ENCODE measurements at regions not wholly inside any gene's neighbourhood (a gene's known extent, or its start where the extent isn't known, plus 50 kb on each side); places are given as distances from the start of the nearest gene placed in this dataset.

- TF ChIP-seq GABPA (tag; conservative IDR thresholded peaks at IDR 0.05; ENCODE audit: low read depth): no peak
- TF ChIP-seq, protein P1, sequence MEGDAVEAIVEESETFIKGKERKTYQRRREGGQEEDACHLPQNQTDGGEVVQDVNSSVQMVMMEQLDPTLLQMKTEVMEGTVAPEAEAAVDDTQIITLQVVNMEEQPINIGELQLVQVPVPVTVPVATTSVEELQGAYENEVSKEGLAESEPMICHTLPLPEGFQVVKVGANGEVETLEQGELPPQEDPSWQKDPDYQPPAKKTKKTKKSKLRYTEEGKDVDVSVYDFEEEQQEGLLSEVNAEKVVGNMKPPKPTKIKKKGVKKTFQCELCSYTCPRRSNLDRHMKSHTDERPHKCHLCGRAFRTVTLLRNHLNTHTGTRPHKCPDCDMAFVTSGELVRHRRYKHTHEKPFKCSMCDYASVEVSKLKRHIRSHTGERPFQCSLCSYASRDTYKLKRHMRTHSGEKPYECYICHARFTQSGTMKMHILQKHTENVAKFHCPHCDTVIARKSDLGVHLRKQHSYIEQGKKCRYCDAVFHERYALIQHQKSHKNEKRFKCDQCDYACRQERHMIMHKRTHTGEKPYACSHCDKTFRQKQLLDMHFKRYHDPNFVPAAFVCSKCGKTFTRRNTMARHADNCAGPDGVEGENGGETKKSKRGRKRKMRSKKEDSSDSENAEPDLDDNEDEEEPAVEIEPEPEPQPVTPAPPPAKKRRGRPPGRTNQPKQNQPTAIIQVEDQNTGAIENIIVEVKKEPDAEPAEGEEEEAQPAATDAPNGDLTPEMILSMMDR (IDR thresholded peaks at IDR 0.05 in 2 of 3, conservative IDR thresholded peaks at IDR 0.05 in 1 of 3; ENCODE audit: insufficient read depth in 2 of 3, low read depth in 1 of 3, low read length in 3 of 3): no peak
- no peak for TF ChIP-seq BRF1 (IDR thresholded peaks at IDR 0.05; ENCODE audit: borderline replicate concordance, extremely low read depth, insufficient read length)
- no peak for TF ChIP-seq TCF7L2 (IDR thresholded peaks at IDR 0.05; ENCODE audit: low read depth, low read length)
- no peak for TF ChIP-seq THRAP3 (IDR thresholded peaks at IDR 0.05; ENCODE audit: borderline replicate concordance)
- TF ChIP-seq, protein P2, sequence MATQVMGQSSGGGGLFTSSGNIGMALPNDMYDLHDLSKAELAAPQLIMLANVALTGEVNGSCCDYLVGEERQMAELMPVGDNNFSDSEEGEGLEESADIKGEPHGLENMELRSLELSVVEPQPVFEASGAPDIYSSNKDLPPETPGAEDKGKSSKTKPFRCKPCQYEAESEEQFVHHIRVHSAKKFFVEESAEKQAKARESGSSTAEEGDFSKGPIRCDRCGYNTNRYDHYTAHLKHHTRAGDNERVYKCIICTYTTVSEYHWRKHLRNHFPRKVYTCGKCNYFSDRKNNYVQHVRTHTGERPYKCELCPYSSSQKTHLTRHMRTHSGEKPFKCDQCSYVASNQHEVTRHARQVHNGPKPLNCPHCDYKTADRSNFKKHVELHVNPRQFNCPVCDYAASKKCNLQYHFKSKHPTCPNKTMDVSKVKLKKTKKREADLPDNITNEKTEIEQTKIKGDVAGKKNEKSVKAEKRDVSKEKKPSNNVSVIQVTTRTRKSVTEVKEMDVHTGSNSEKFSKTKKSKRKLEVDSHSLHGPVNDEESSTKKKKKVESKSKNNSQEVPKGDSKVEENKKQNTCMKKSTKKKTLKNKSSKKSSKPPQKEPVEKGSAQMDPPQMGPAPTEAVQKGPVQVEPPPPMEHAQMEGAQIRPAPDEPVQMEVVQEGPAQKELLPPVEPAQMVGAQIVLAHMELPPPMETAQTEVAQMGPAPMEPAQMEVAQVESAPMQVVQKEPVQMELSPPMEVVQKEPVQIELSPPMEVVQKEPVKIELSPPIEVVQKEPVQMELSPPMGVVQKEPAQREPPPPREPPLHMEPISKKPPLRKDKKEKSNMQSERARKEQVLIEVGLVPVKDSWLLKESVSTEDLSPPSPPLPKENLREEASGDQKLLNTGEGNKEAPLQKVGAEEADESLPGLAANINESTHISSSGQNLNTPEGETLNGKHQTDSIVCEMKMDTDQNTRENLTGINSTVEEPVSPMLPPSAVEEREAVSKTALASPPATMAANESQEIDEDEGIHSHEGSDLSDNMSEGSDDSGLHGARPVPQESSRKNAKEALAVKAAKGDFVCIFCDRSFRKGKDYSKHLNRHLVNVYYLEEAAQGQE (IDR thresholded peaks at IDR 0.05; ENCODE audit: borderline replicate concordance): no peak
- TF ChIP-seq, protein P2 (CRISPR knock-in tag; IDR thresholded peaks at IDR 0.05; ENCODE audit: low read depth): no peak
- no peak for TF ChIP-seq TOE1 (IDR thresholded peaks at IDR 0.05; ENCODE audit: borderline replicate concordance)
- no peak for TF ChIP-seq TOE1 (CRISPR knock-in tag; IDR thresholded peaks at IDR 0.05; ENCODE audit: borderline replicate concordance, low read depth)
- TF ChIP-seq SRF (CRISPR knock-in tag; IDR thresholded peaks at IDR 0.05): no peak
- no peak for TF ChIP-seq TEAD4 (IDR thresholded peaks at IDR 0.05; ENCODE audit: low read length)
- no peak for TF ChIP-seq TEAD4 (CRISPR knock-in tag; IDR thresholded peaks at IDR 0.05; ENCODE audit: borderline replicate concordance)
- no peak for TF ChIP-seq TSC22D4 (tag; IDR thresholded peaks at IDR 0.05)
- TF ChIP-seq EZH2 (IDR thresholded peaks at IDR 0.05; ENCODE audit: borderline replicate concordance, low read depth, low read length): no peak
These were observed 90.1 kb upstream of the KLF7 start for GRCh38 chr2:207255565-207256470.

Measured in K562 (cell line).